C4-2B (cell line): ENCODE measurements at regions not wholly inside any gene's neighbourhood (a gene's known extent, or its start where the extent isn't known, plus 50 kb on each side); places are given as distances from the start of the nearest gene placed in this dataset.
A peak's percentile ranks its signal among the peaks of the same experiment; 100 is the strongest.

Experiments used
- H3K27ac ChIP-seq: fragments of 450-650 bp; 2 replicates; pipeline ENCODE4 v1.5.1; 2017
- CTCF ChIP-seq: fragments of 450-650 bp; conservative IDR thresholded peaks from 2 replicates; pipeline ENCODE4 v1.5.1; 2017; ENCODE audit warnings: mild to moderate bottlenecking
- ZFX ChIP-seq: fragments of 450-650 bp; IDR thresholded peaks from 2 replicates; pipeline ENCODE4 v1.6.1; 2017

GRCh38 chr9:116002624-116003023, 151.0 kb upstream of the PAPPA start:
- H3K27ac ChIP-seq: peak overlapping the region; percentile 63

GRCh38 chr9:116003397-116003796, 150.2 kb upstream of the PAPPA start:
- TF ChIP-seq CTCF (no peak), ZFX (no peak)
- H3K27ac ChIP-seq: peak overlapping the region; percentile 63

More at GRCh38 chr9:116002624-116003023, 151.0 kb upstream of the PAPPA start:
- no peak for TF ChIP-seq ZFX
- TF ChIP-seq CTCF: no peak

GRCh38 chr9:116005205-116005604, 148.4 kb upstream of the PAPPA start:
- TF ChIP-seq ZFX (no peak), CTCF (no peak)
- H3K27ac ChIP-seq: no peak overlapping the region

- TF ChIP-seq CTCF (no peak), ZFX (no peak)
- no peak overlapping the region for H3K27ac ChIP-seq
Measured at GRCh38 chr9:116007824-116008223, 145.8 kb upstream of the PAPPA start.

GRCh38 chr9:116008278-116008677, 145.3 kb upstream of the PAPPA start:
- H3K27ac ChIP-seq: no peak overlapping the region
- TF ChIP-seq CTCF: no peak

GRCh38 chr9:116009420-116009819, 144.2 kb upstream of the PAPPA start:
- TF ChIP-seq ZFX (no peak), CTCF (no peak)

GRCh38 chr9:116015855-116016254, 137.7 kb upstream of the PAPPA start:
- no peak overlapping the region for H3K27ac ChIP-seq
- TF ChIP-seq ZFX (no peak), CTCF (no peak)

More at GRCh38 chr9:116009420-116009819, 144.2 kb upstream of the PAPPA start:
- H3K27ac ChIP-seq: no peak overlapping the region
